ENCODE measurements at regions not wholly inside any gene's neighbourhood (a gene's known extent, or its start where the extent isn't known, plus 50 kb on each side); places are given as distances from the start of the nearest gene placed in this dataset.

DNA sequence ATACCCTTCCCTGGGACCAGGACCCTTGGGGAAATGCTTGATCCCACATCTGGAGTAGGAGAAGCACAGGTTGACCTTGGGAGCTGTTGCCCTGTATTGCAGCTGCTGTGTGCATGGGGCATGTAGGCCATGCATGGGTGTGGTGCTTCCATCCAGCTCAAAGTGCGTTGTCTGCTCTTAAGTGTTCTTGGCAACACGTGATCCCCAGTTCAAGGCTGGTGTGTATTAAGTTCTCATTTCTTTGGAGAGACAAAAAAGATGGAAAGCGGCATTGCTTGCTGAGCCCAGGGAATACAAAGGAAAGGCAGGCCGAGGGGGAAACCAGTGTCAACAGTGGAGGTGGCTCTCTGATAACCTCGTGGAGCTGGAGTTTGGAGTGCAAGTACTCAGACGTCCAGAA is 110.7 kb downstream of the RTP5 start:
- no peak overlapping the region for H3K27ac ChIP-seq
- H3K4me1 ChIP-seq = no peaks in the 10 kb centered on the region
- H3K4me3 ChIP-seq = no peak overlapping the region
- intact Hi-C loops (cut with DNase I; ENCODE audit: low total_unique reads) = no loop called here
- H3K9me3 ChIP-seq = no peaks in the 10 kb centered on the region
- H3K27me3 ChIP-seq = no peaks in the 10 kb centered on the region
- TF ChIP-seq POLR2A (IDR thresholded peaks at IDR 0.05) (no peak), CTCF (IDR thresholded peaks at IDR 0.05) (no peak), POLR2AphosphoS5 (IDR thresholded peaks at IDR 0.05) (no peak)
- no peak for DNase-seq (ENCODE audit: low spot score in 2 of 2)
- no peaks in the 10 kb centered on the region for H3K36me3 ChIP-seq

DNA sequence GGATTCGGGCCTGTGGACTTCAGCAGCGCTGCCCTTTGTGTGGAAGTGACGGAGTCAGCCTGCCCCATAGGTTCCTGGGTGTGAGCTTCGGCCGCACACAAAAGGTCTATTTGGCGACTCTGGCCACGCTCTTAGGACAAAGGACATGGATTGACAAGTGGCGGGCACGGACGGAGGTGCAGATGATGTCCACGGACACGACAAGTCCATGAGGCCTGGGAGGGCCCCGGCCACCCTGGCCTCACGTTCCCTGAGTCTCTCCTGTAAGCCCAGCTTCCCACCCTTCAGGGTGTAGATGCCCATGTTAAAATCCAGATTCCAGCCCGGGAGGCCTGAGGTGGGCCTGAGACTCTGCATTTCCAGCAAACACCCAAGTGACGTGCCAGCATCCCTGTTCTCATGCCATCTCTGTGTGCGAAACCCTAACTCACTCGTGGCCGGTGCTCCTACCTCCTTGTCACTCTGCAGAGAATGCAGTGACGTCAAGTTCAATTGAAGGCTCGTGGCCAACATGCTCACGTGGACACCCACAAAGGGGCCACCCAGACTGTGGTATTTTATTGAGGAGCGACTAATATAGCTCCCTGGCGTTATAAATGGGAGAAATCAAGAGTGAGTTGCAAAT is 111.7 kb downstream of the RTP5 start:
- H3K36me3 ChIP-seq = no peaks in the 10 kb centered on the region
- H3K4me3 ChIP-seq = no peak overlapping the region
- DNase-seq (ENCODE audit: low spot score in 2 of 2) = no peak
- H3K27ac ChIP-seq = no peak overlapping the region
- H3K9me3 ChIP-seq = no peaks in the 10 kb centered on the region
- TF ChIP-seq CTCF (IDR thresholded peaks at IDR 0.05) (no peak), POLR2AphosphoS5 (IDR thresholded peaks at IDR 0.05) (no peak), POLR2A (IDR thresholded peaks at IDR 0.05) (no peak)
- no peaks in the 10 kb centered on the region for H3K4me1 ChIP-seq
- no peaks in the 10 kb centered on the region for H3K27me3 ChIP-seq
- intact Hi-C loops (cut with DNase I; ENCODE audit: low total_unique reads) = no loop called here

GRCh38 chr2:241982706-241983570 is 113.4 kb downstream of the RTP5 start:
- Histone ChIP-seq H3K27me3 (no peaks in the 10 kb centered on the region), H3K27ac (no peak overlapping the region), H3K4me3 (no peak overlapping the region), H3K9me3 (no peaks in the 10 kb centered on the region), H3K36me3 (no peaks in the 10 kb centered on the region), H3K4me1 (no peaks in the 10 kb centered on the region)
- intact Hi-C loops (cut with DNase I; ENCODE audit: low total_unique reads) = no loop called here
- no peak for TF ChIP-seq POLR2AphosphoS5 (IDR thresholded peaks at IDR 0.05)
- no peak for TF ChIP-seq CTCF (IDR thresholded peaks at IDR 0.05)
- TF ChIP-seq POLR2A (IDR thresholded peaks at IDR 0.05) = no peak
- no peak for DNase-seq (ENCODE audit: low spot score in 2 of 2)

DNA sequence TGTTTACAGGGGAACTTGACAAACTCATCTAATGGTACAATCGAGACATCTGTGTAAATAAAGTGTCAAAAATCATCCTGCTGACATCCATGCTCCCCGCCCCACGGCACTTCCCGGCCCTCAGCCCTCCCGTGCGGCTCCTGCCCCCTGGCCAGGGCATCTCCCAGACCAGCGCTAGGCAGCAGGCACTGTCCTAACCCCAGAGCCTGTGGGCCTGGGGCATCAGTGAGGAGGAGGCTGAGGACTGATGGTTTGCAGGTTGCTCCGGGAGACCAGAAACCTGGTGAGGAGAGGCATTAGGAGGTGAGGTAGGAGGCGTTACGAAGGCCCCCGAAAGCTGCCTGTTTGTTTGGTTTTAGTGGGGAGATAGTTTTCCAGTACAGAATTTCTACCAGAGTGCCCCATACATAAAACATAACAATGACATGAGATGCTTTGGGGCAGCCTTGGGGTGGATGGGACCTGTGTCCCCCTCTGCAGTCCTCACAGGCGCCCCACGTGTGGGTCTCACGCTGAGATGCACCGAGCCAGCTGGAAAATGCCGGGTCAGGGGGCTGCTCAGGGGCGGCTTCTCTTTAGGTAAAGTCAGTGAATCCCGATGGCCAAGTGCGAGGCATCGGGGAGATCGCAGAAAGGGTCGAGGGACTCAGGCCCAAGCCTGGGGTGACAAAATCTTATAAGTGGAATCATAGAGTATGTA is 114.2 kb downstream of the RTP5 start:
- TF ChIP-seq CTCF (IDR thresholded peaks at IDR 0.05) (no peak), POLR2A (IDR thresholded peaks at IDR 0.05) (no peak), POLR2AphosphoS5 (IDR thresholded peaks at IDR 0.05) (no peak)
- H3K9me3 ChIP-seq = no peaks in the 10 kb centered on the region
- no peaks in the 10 kb centered on the region for H3K4me1 ChIP-seq
- no peak for DNase-seq (ENCODE audit: low spot score in 2 of 2)
- no peak overlapping the region for H3K4me3 ChIP-seq
- intact Hi-C loops (cut with DNase I; ENCODE audit: low total_unique reads) = no loop called here
- H3K27ac ChIP-seq = no peak overlapping the region
- H3K27me3 ChIP-seq = no peaks in the 10 kb centered on the region
- no peaks in the 10 kb centered on the region for H3K36me3 ChIP-seq

DNA sequence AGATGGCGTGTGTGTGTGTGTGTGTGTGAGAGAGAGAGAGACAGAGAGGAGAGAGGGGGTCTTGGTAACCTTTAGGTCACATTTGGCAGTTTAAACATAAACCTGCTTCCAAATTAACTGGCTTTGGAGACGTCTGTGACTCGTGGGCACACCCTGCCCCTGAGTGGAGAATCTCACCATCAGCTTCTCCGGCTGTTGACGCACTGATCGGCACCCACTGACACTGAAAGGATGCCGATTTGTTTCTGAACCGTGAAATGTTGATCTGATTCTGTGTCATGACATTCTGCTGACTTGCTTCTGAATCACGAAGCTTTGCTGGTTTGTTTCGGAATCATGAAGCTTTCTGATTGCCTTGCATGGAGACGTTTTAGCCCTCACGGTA is 114.7 kb downstream of the RTP5 start:
- Histone ChIP-seq H3K36me3 (no peaks in the 10 kb centered on the region), H3K27me3 (no peaks in the 10 kb centered on the region), H3K4me1 (no peaks in the 10 kb centered on the region), H3K27ac (no peak overlapping the region), H3K9me3 (no peaks in the 10 kb centered on the region), H3K4me3 (no peak overlapping the region)
- no peak for DNase-seq (ENCODE audit: low spot score in 2 of 2)
- intact Hi-C loops (cut with DNase I; ENCODE audit: low total_unique reads) = no loop called here
- TF ChIP-seq POLR2A (IDR thresholded peaks at IDR 0.05) = no peak
- no peak for TF ChIP-seq CTCF (IDR thresholded peaks at IDR 0.05)
- TF ChIP-seq POLR2AphosphoS5 (IDR thresholded peaks at IDR 0.05) = no peak
